ENCODE measurements at regions not wholly inside any gene's neighbourhood (a gene's known extent, or its start where the extent isn't known, plus 50 kb on each side); places are given as distances from the start of the nearest gene placed in this dataset.

DNA sequence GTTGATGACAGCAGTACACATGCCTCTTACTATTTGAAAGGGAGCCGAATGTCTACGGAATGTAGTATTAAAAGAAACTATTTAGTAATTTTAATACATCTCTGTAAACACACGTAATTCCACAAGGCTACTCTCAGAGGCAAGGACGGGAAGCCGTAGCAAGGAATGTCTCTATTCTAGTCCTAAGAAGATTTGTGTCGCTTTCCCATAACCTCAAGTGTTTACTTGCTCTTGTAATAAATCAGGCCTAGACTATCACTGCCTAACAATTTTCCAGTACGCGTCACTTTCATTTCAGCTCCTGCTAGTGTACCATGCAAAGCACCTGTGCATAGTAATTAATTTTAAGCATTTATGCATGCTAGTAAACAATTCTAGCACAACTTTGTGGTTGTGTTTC, 86.7 kb downstream of the OR13H1 start:
- H3K9me3 ChIP-seq (ENCODE audit: low read length): no peaks in the 10 kb centered on the region
- H3K4me3 ChIP-seq (replicated peaks in 1 of 3; ENCODE audit: insufficient read depth in 1 of 3, low read depth in 2 of 3, low read length in 3 of 3): no peak overlapping the region
- H4K20me1 ChIP-seq (ENCODE audit: insufficient read depth, low read length): no peaks in the 10 kb centered on the region
- no peak overlapping the region for H2AFZ ChIP-seq (ENCODE audit: low read length)
- no TSS peak for BruUV-seq (replicated peaks)
- TF ChIP-seq ZNF672 (CRISPR knock-in tag; IDR thresholded peaks at IDR 0.05) (no peak), ZNF878 (CRISPR knock-in tag; IDR thresholded peaks at IDR 0.05) (no peak), FOSL1 (CRISPR knock-in tag; IDR thresholded peaks at IDR 0.05; ENCODE audit: borderline replicate concordance) (no peak), ERF (CRISPR knock-in tag; IDR thresholded peaks at IDR 0.05) (no peak), ZNF772 (CRISPR knock-in tag; IDR thresholded peaks at IDR 0.05) (no peak), ZNF260 (CRISPR knock-in tag; IDR thresholded peaks at IDR 0.05; ENCODE audit: borderline replicate concordance, low read depth) (no peak), ZKSCAN5 (CRISPR knock-in tag; IDR thresholded peaks at IDR 0.05) (no peak), NCOA1 (CRISPR knock-in tag; IDR thresholded peaks at IDR 0.05) (no peak)
- TF ChIP-seq, protein P1, sequence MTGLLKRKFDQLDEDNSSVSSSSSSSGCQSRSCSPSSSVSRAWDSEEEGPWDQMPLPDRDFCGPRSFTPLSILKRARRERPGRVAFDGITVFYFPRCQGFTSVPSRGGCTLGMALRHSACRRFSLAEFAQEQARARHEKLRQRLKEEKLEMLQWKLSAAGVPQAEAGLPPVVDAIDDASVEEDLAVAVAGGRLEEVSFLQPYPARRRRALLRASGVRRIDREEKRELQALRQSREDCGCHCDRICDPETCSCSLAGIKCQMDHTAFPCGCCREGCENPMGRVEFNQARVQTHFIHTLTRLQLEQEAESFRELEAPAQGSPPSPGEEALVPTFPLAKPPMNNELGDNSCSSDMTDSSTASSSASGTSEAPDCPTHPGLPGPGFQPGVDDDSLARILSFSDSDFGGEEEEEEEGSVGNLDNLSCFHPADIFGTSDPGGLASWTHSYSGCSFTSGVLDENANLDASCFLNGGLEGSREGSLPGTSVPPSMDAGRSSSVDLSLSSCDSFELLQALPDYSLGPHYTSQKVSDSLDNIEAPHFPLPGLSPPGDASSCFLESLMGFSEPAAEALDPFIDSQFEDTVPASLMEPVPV (CRISPR knock-in tag; IDR thresholded peaks at IDR 0.05): no peak
- TF ChIP-seq, protein P2, sequence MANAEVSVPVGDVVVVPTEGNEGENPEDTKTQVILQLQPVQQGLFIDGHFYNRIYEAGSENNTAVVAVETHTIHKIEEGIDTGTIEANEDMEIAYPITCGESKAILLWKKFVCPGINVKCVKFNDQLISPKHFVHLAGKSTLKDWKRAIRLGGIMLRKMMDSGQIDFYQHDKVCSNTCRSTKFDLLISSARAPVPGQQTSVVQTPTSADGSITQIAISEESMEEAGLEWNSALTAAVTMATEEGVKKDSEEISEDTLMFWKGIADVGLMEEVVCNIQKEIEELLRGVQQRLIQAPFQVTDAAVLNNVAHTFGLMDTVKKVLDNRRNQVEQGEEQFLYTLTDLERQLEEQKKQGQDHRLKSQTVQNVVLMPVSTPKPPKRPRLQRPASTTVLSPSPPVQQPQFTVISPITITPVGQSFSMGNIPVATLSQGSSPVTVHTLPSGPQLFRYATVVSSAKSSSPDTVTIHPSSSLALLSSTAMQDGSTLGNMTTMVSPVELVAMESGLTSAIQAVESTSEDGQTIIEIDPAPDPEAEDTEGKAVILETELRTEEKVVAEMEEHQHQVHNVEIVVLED (CRISPR knock-in tag; IDR thresholded peaks at IDR 0.05; ENCODE audit: borderline replicate concordance): no peak
- TF ChIP-seq, protein P3, sequence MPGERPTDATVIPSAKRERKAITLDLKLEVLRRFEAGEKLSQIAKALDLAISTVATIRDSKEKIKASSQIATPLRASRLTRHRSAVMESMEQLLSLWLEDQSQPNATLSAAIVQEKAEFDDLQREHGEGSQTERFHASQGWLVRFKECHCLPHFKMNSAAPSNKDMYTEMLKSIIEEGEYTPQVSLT (CRISPR knock-in tag; IDR thresholded peaks at IDR 0.05; ENCODE audit: borderline replicate concordance, low read depth): no peak
- no peaks in the 10 kb centered on the region for H3K4me1 ChIP-seq (ENCODE audit: insufficient read depth, low read length)
- H3K27ac ChIP-seq (ENCODE audit: extremely low read length, insufficient read depth, low read length): no peak overlapping the region
- CTCF ChIA-PET (ENCODE audit: low intra/inter-chr PET ratio, low total read pairs): no interaction called here
- POLR2A ChIA-PET: no interaction called here
- no peak overlapping the region for H3K4me2 ChIP-seq (ENCODE audit: low read depth, low read length)
- H3K9ac ChIP-seq (ENCODE audit: insufficient read depth, low read depth, low read length): no peak overlapping the region
- ATAC-seq (no peak), FAIRE-seq (no peak), DNase-seq (ENCODE audit: low spot score) (no peak)
- no peaks in the 10 kb centered on the region for H3K79me2 ChIP-seq (ENCODE audit: insufficient read depth, low read length)
- no peaks in the 10 kb centered on the region for H3K27me3 ChIP-seq (ENCODE audit: control insufficient read depth in 1 of 2, insufficient read depth in 2 of 2, low read length in 2 of 2)
- no peaks in the 10 kb centered on the region for H3K36me3 ChIP-seq (replicated peaks in 1 of 2; ENCODE audit: control insufficient read depth in 1 of 2, insufficient read depth in 2 of 2, low read length in 2 of 2)
- intact Hi-C loops (cut with micrococcal nuclease; ENCODE audit: unreplicated experiment) (no loop called here), in situ Hi-C loops (cut with HindIII; ENCODE audit: extremely low pct_ligation_motif_present, low pct_unique_long_range_greater_than_20kb) (loop anchor here (10.0 kb wide), 2 partner anchors 366 to 636 kb away; no protein-coding TSS in a partner anchor)
- 46% methylated on average over 8 of the region's 8 CpGs for WGBS (ENCODE audit: low lambda C conversion rate)

Data from HepG2 (cell line).